ENCODE measurements at regions not wholly inside any gene's neighbourhood (a gene's known extent, or its start where the extent isn't known, plus 50 kb on each side); places are given as distances from the start of the nearest gene placed in this dataset.
"Not testable (repeated sequence)": the region's sequence is repeated elsewhere in the genome, so short reads cannot be mapped to it uniquely, and the experiment has no call there.

- H3K4me1 ChIP-seq (ENCODE audit: insufficient read depth) = no peaks in the 10 kb centered on the region
- no peaks in the 10 kb centered on the region for H3K9me2 ChIP-seq (replicated peaks; ENCODE audit: insufficient read depth)
- H3K4me3 ChIP-seq = no peak overlapping the region
- H3K27ac ChIP-seq = no peak overlapping the region
- no peak for DNase-seq (ENCODE audit: low spot score)
- H3K4me2 ChIP-seq = no peak overlapping the region
- TF ChIP-seq EZH2 (IDR thresholded peaks at IDR 0.05; ENCODE audit: borderline replicate concordance) = no peak
- TF ChIP-seq EZH2phosphoT487 (IDR thresholded peaks at IDR 0.05; ENCODE audit: low read depth, severe bottlenecking, unreplicated experiment) = no peak
- TF ChIP-seq, protein P1, sequence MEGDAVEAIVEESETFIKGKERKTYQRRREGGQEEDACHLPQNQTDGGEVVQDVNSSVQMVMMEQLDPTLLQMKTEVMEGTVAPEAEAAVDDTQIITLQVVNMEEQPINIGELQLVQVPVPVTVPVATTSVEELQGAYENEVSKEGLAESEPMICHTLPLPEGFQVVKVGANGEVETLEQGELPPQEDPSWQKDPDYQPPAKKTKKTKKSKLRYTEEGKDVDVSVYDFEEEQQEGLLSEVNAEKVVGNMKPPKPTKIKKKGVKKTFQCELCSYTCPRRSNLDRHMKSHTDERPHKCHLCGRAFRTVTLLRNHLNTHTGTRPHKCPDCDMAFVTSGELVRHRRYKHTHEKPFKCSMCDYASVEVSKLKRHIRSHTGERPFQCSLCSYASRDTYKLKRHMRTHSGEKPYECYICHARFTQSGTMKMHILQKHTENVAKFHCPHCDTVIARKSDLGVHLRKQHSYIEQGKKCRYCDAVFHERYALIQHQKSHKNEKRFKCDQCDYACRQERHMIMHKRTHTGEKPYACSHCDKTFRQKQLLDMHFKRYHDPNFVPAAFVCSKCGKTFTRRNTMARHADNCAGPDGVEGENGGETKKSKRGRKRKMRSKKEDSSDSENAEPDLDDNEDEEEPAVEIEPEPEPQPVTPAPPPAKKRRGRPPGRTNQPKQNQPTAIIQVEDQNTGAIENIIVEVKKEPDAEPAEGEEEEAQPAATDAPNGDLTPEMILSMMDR (IDR thresholded peaks at IDR 0.05; ENCODE audit: poor library complexity) = no peak
- no peaks in the 10 kb centered on the region for H3K79me2 ChIP-seq
- H3K9me3 ChIP-seq (ENCODE audit: low read depth) = no peaks in the 10 kb centered on the region
- H3K27me3 ChIP-seq = no peaks in the 10 kb centered on the region
- H4K20me1 ChIP-seq (ENCODE audit: insufficient read depth, poor library complexity, severe bottlenecking) = no peaks in the 10 kb centered on the region
- H3K36me3 ChIP-seq (replicated peaks; ENCODE audit: insufficient read depth, low read depth) = no peaks in the 10 kb centered on the region
- WGBS (ENCODE audit: low lambda C conversion rate, missing lambda C conversion rate) = 46% methylated on average over 1 of the region's 1 CpG
- H2AFZ ChIP-seq = no peak overlapping the region
Observed at GRCh38 chr13:80695841-80696240, 354.9 kb upstream of the SPRY2 start.

DNA sequence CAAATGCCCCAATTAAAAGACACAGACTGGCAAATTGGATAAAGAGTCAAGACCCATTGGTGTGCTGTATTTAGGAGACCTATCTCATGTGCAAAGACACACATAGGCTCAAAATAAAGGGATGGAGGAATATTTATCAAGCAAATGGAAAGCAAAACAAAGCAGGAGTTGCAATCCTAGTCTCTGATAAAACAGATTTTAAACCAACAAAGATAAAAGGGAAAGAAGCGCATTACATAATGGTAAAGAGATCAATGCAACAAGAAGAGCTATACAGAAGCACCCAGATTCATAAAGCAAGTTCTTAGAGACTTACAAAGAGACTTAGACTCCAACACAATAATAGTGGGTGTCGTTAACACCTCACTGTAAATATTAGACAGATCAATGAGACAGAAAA lies 350.9 kb upstream of the SPRY2 start:
- H3K4me1 ChIP-seq (ENCODE audit: insufficient read depth); H3K27ac ChIP-seq; H3K9me3 ChIP-seq (ENCODE audit: low read depth); H3K27me3 ChIP-seq; H3K4me3 ChIP-seq; H3K4me2 ChIP-seq; H3K79me2 ChIP-seq; H4K20me1 ChIP-seq (ENCODE audit: insufficient read depth, poor library complexity, severe bottlenecking); H3K36me3 ChIP-seq (replicated peaks; ENCODE audit: insufficient read depth, low read depth); DNase-seq (ENCODE audit: low spot score); H3K9me2 ChIP-seq (replicated peaks; ENCODE audit: insufficient read depth); H2AFZ ChIP-seq: not testable (repeated sequence)
- WGBS (ENCODE audit: low lambda C conversion rate, missing lambda C conversion rate) = 92% methylated on average over 2 of the region's 2 CpGs

DNA sequence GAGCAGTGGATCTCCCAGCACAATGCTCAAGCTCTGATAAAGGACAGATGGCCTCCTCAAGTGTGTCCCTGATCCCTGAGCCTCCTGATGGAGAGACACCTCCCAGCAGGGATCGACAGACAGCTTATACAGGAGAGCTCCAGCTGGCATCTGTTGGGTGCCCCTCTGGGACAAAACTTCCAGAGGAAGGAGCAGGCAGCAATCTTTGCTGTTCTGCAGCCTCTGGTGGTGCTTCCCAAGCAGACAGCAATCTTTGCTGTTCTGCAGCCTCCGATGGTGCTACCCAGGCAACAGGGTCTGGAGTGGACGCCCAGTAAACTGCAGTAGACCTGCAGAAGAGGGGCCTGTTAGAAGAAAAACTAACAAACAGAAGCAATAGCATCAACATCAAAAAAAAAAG lies 349.3 kb upstream of the SPRY2 start:
- Histone ChIP-seq H3K36me3 (replicated peaks; ENCODE audit: insufficient read depth, low read depth) (no peaks in the 10 kb centered on the region), H3K4me2 (no peak overlapping the region), H3K4me3 (no peak overlapping the region), H3K27ac (no peak overlapping the region), H2AFZ (no peak overlapping the region), H3K9me2 (replicated peaks; ENCODE audit: insufficient read depth) (no peaks in the 10 kb centered on the region), H3K9me3 (ENCODE audit: low read depth) (no peaks in the 10 kb centered on the region), H3K4me1 (ENCODE audit: insufficient read depth) (no peaks in the 10 kb centered on the region), H3K27me3 (no peaks in the 10 kb centered on the region), H3K79me2 (no peaks in the 10 kb centered on the region), H4K20me1 (ENCODE audit: insufficient read depth, poor library complexity, severe bottlenecking) (no peaks in the 10 kb centered on the region)
- TF ChIP-seq EZH2phosphoT487 (IDR thresholded peaks at IDR 0.05; ENCODE audit: low read depth, severe bottlenecking, unreplicated experiment) (no peak), EZH2 (IDR thresholded peaks at IDR 0.05; ENCODE audit: borderline replicate concordance) (no peak)
- TF ChIP-seq, protein P1 (IDR thresholded peaks at IDR 0.05; ENCODE audit: poor library complexity) = no peak
- 82% methylated on average over 3 of the region's 3 CpGs for WGBS (ENCODE audit: low lambda C conversion rate, missing lambda C conversion rate)
- DNase-seq (ENCODE audit: low spot score) = no peak

GRCh38 chr13:80688593-80688992 lies 347.7 kb upstream of the SPRY2 start:
- TF ChIP-seq EZH2phosphoT487 (IDR thresholded peaks at IDR 0.05; ENCODE audit: low read depth, severe bottlenecking, unreplicated experiment) = no peak
- TF ChIP-seq, protein P1 (IDR thresholded peaks at IDR 0.05; ENCODE audit: poor library complexity) = no peak
- no peak overlapping the region for H3K27ac ChIP-seq
- no peaks in the 10 kb centered on the region for H3K4me1 ChIP-seq (ENCODE audit: insufficient read depth)

More at GRCh38 chr13:80688593-80688992, 347.7 kb upstream of the SPRY2 start:
- Histone ChIP-seq H2AFZ (no peak overlapping the region), H3K4me3 (no peak overlapping the region), H4K20me1 (ENCODE audit: insufficient read depth, poor library complexity, severe bottlenecking) (no peaks in the 10 kb centered on the region), H3K79me2 (no peaks in the 10 kb centered on the region), H3K36me3 (replicated peaks; ENCODE audit: insufficient read depth, low read depth) (no peaks in the 10 kb centered on the region), H3K4me2 (no peak overlapping the region), H3K9me2 (replicated peaks; ENCODE audit: insufficient read depth) (no peaks in the 10 kb centered on the region), H3K27me3 (no peaks in the 10 kb centered on the region), H3K9me3 (ENCODE audit: low read depth) (no peaks in the 10 kb centered on the region)
- no peak for DNase-seq (ENCODE audit: low spot score)

Measured in hepatocyte (in vitro differentiated cells).